ENCODE measurements at regions not wholly inside any gene's neighbourhood (a gene's known extent, or its start where the extent isn't known, plus 50 kb on each side); places are given as distances from the start of the nearest gene placed in this dataset.
"Not testable (repeated sequence)": the region's sequence is repeated elsewhere in the genome, so short reads cannot be mapped to it uniquely, and the experiment has no call there.

DNA sequence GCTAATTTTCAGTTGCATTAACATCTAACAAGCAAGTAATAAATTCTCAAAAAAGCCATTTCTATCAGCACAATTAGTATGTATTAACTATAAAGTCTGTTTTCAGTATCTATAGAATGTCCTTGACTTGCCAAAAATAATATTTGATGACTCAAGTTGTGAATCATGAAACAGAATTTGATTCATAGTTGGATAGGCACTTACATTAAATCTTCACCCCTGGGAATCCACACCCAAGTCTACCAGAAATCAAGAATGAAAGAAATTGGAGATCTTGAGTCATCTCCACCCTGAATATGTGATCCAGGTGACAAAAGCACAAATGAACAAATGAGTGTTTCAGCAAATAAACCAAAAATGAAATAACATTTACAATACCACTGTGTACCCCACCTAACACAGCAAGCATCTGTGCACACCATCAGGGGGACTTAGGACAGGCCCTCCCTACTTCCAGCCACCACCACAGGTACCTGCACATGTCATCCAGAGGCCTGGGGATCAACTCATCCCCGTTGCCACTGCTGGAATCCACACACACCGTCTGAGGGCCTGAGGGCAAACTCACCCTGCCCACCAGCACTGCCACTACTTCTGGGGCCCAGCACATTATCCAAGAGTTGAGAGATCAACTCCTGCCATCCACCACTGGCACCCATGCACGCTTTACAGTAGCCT, 160.1 kb downstream of the MTERF1 start:
- no peak overlapping the region for H3K27ac ChIP-seq
- no peaks in the 10 kb centered on the region for H3K4me1 ChIP-seq
- H3K27me3 ChIP-seq, result no peaks in the 10 kb centered on the region
- peaks cover 5 to 22% of the 10 kb centered on the region in 2 donors for H3K9me3 ChIP-seq
- H3K36me3 ChIP-seq, result no peaks in the 10 kb centered on the region
- DNase-seq (ENCODE audit: low spot score in 2 of 2), result no peak
- no peak overlapping the region for H3K4me3 ChIP-seq
- intact Hi-C loops (cut with DNase I; ENCODE audit: low total_unique reads), result no loop called here
- TF ChIP-seq POLR2A (IDR thresholded peaks at IDR 0.05), result no peak
- TF ChIP-seq, protein P1, sequence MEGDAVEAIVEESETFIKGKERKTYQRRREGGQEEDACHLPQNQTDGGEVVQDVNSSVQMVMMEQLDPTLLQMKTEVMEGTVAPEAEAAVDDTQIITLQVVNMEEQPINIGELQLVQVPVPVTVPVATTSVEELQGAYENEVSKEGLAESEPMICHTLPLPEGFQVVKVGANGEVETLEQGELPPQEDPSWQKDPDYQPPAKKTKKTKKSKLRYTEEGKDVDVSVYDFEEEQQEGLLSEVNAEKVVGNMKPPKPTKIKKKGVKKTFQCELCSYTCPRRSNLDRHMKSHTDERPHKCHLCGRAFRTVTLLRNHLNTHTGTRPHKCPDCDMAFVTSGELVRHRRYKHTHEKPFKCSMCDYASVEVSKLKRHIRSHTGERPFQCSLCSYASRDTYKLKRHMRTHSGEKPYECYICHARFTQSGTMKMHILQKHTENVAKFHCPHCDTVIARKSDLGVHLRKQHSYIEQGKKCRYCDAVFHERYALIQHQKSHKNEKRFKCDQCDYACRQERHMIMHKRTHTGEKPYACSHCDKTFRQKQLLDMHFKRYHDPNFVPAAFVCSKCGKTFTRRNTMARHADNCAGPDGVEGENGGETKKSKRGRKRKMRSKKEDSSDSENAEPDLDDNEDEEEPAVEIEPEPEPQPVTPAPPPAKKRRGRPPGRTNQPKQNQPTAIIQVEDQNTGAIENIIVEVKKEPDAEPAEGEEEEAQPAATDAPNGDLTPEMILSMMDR (IDR thresholded peaks at IDR 0.05), result no peak
- no peak for TF ChIP-seq POLR2AphosphoS5 (IDR thresholded peaks at IDR 0.05)

DNA sequence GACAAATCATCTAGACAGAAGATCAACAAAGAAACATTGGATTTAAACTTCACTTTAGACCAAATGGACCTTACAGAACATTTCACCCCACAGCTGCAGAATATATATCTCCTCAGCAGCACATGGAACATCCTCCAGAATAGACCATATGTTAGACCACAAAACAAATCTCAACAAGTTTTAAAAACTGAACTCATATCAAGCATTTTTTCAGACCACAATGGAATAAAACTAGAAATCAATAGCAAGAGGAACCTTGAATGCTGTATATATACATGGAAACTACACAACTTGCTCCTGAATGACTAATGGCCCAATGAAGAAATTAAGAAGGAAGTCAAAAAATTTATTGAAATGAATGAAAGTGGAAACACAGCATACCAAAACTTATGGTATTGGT, 157.7 kb downstream of the MTERF1 start:
- H3K9me3 ChIP-seq, result peaks cover 5 to 23% of the 10 kb centered on the region in 2 donors
- H3K27ac ChIP-seq, result no peak overlapping the region
- no peak for TF ChIP-seq POLR2AphosphoS5 (IDR thresholded peaks at IDR 0.05)
- TF ChIP-seq POLR2A (IDR thresholded peaks at IDR 0.05), result no peak
- TF ChIP-seq, protein P1 (IDR thresholded peaks at IDR 0.05), result no peak

DNA sequence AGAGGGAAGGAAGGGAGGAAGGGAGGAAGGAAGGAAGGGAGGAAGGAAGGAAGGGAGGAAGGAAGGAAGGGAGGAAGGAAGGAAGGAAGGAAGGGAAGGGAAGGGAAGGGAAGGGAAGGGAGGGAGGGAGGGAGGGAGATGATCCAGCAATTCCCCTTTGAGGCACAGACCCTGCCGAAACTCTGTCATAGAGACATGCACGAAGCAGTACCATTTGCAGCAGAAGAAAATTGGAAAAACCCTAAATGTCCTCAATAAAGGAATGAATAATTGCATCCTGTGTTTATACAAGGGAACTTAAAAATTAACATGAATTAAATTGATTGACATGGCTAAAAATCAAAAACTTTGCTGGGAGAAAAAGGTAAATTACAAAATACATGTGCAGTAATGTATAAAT, 151.5 kb downstream of the MTERF1 start:
- H3K27ac ChIP-seq; intact Hi-C loops (cut with DNase I; ENCODE audit: low total_unique reads); H3K4me1 ChIP-seq; H3K27me3 ChIP-seq; DNase-seq (ENCODE audit: low spot score in 2 of 2); H3K36me3 ChIP-seq; H3K4me3 ChIP-seq: not testable (repeated sequence)
- peaks cover 0 to 14% of the 10 kb centered on the region in 2 donors for H3K9me3 ChIP-seq

More for the DNA sequence above, 157.7 kb downstream of the MTERF1 start:
- intact Hi-C loops (cut with DNase I; ENCODE audit: low total_unique reads), result no loop called here
- Histone ChIP-seq H3K27me3 (no peaks in the 10 kb centered on the region), H3K4me1 (no peaks in the 10 kb centered on the region), H3K4me3 (no peak overlapping the region), H3K36me3 (no peaks in the 10 kb centered on the region)
- DNase-seq (ENCODE audit: low spot score in 2 of 2), result no peak

DNA sequence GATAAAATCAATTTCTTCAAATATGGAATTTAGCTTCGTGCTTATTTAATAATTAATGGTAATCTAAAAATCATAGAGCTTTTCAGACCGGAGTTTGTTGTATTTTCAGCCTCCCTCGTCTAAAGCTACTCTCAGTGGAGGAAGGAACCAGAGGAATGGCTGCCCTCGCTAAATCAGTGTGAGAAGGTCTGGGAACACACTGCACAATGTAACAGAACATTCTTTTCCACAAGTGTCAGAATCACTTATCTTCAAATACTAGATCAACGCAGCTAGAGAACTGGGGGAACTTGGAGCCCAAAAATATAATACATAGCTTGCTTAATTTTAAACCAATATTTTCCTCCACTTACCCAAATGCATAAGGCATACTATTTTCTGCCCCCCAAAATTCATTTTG, 148.5 kb downstream of the MTERF1 start:
- Histone ChIP-seq H3K27ac (no peak overlapping the region), H3K4me1 (no peaks in the 10 kb centered on the region), H3K27me3 (no peaks in the 10 kb centered on the region), H3K4me3 (no peak overlapping the region), H3K36me3 (no peaks in the 10 kb centered on the region), H3K9me3 (peaks cover 5 to 14% of the 10 kb centered on the region in 2 donors)
- intact Hi-C loops (cut with DNase I; ENCODE audit: low total_unique reads), result no loop called here
- TF ChIP-seq POLR2AphosphoS5 (IDR thresholded peaks at IDR 0.05) (no peak), POLR2A (IDR thresholded peaks at IDR 0.05) (no peak)
- TF ChIP-seq, protein P1 (IDR thresholded peaks at IDR 0.05), result no peak
- no peak for DNase-seq (ENCODE audit: low spot score in 2 of 2)

DNA sequence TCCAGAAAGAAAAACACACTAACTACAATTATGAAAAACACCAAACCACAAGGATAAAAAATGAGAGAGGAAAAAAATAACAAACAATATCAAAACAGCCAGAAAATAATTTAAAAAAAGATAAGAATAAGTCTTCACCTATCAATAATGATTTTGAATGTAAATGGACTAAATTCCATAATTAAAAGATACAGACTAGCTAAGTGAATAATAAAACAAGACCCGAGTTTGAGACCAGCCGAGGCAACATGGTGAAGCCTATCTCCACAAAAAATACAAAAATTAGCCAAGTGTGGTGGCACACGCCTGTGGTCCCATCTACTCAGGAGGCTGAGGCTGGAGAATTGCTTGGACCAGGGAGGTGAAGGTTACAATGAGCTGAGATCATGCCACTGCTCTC, 131.1 kb downstream of the MTERF1 start:
- Histone ChIP-seq H3K27ac (no peak overlapping the region), H3K4me1 (no peaks in the 10 kb centered on the region), H3K36me3 (no peaks in the 10 kb centered on the region), H3K4me3 (no peak overlapping the region), H3K27me3 (no peaks in the 10 kb centered on the region), H3K9me3 (peaks cover 6 to 8% of the 10 kb centered on the region in 2 donors)
- DNase-seq (ENCODE audit: low spot score in 2 of 2), result no peak
- TF ChIP-seq, protein P1 (IDR thresholded peaks at IDR 0.05), result no peak
- TF ChIP-seq POLR2AphosphoS5 (IDR thresholded peaks at IDR 0.05), result no peak
- no peak for TF ChIP-seq POLR2A (IDR thresholded peaks at IDR 0.05)
- intact Hi-C loops (cut with DNase I; ENCODE audit: low total_unique reads), result no loop called here
